GM12878 (cell line): ENCODE measurements at regions not wholly inside any gene's neighbourhood (a gene's known extent, or its start where the extent isn't known, plus 50 kb on each side); places are given as distances from the start of the nearest gene placed in this dataset.

Experiments used
- BCL11A ChIP-seq: IDR thresholded peaks from 2 replicates; pipeline ENCODE4 v1.6.1; 2011; ENCODE audit warnings: low read depth, low read length
- BRCA1 ChIP-seq: IDR thresholded peaks from 2 replicates; pipeline ENCODE4 v1.6.1; 2011; ENCODE audit warnings: low read depth, low read length, improper control_type of control experiment
- CREB1 ChIP-seq: IDR thresholded peaks from 2 replicates; pipeline ENCODE4 v1.6.1; 2012; ENCODE audit warnings: low read depth, mild to moderate bottlenecking, inconsistent platforms
- CTCF ChIP-seq, 3 experiments: IDR thresholded peaks in 2 of 3; conservative IDR thresholded peaks in 1 of 3; 2 replicates each; pipeline ENCODE4 v1.5.1; 2011; ENCODE audit warnings: low read depth in 3 of 3, low read length in 3 of 3, mild to moderate bottlenecking in 3 of 3, control low read depth in 2 of 3, moderate library complexity in 2 of 3, inconsistent platforms in 1 of 3, mixed read lengths in 1 of 3; ENCODE audit not compliant: control insufficient read depth in 2 of 3, insufficient read depth in 1 of 3; ENCODE audit errors: extremely low read depth in 1 of 3
- EGR1 ChIP-seq, 2 experiments: IDR thresholded peaks; 1 replicate in 1 of 2; 2 replicates in 1 of 2; pipeline ENCODE4 v1.6.1; 2011 to 2012; ENCODE audit warnings: low read depth in 2 of 2, low read length in 2 of 2, borderline replicate concordance in 1 of 2, mild to moderate bottlenecking in 1 of 2, moderate library complexity in 1 of 2
- EZH2 ChIP-seq: IDR thresholded peaks from 2 replicates; pipeline ENCODE4 v1.6.1; 2012; ENCODE audit warnings: low read depth, mild to moderate bottlenecking, control low read depth, inconsistent platforms, low read length, borderline replicate concordance; ENCODE audit not compliant: control insufficient read depth
- FOXK2 ChIP-seq: fragments of 450-650 bp; IDR thresholded peaks from 2 replicates; pipeline ENCODE4 v1.6.1; 2017; ENCODE audit warnings: mild to moderate bottlenecking, moderate library complexity
- GABPA ChIP-seq: IDR thresholded peaks from 2 replicates; pipeline ENCODE4 v1.6.1; 2014; ENCODE audit warnings: antibody characterized with exemption, low read depth, mild to moderate bottlenecking, inconsistent platforms
- POLR2A ChIP-seq: IDR thresholded peaks from 2 replicates; pipeline ENCODE4 v1.6.1; 2011; ENCODE audit warnings: low read depth, mild to moderate bottlenecking, low read length
- RAD51 ChIP-seq: fragments of 450-650 bp; IDR thresholded peaks from 2 replicates; pipeline ENCODE4 v1.6.1; 2016; ENCODE audit warnings: moderate library complexity, mild to moderate bottlenecking, inconsistent platforms
- TCF7 ChIP-seq: IDR thresholded peaks from 2 replicates; pipeline ENCODE4 v1.6.1; 2014; ENCODE audit warnings: antibody characterized with exemption, borderline replicate concordance
- ZNF592 ChIP-seq: fragments of 450-650 bp; IDR thresholded peaks from 2 replicates; pipeline ENCODE4 v1.6.1; 2017; ENCODE audit warnings: mild to moderate bottlenecking, moderate library complexity

GRCh38 chr14:26323869-26324268 lies 274.0 kb downstream of the NOVA1 start:
- no peak for TF ChIP-seq ZNF592
- TF ChIP-seq CREB1, result no peak
- no peak for TF ChIP-seq CTCF (IDR thresholded peaks at IDR 0.05 in 2 of 3, conservative IDR thresholded peaks at IDR 0.05 in 1 of 3; ENCODE audit: control insufficient read depth in 2 of 3, extremely low read depth in 1 of 3, insufficient read depth in 1 of 3, low read depth in 3 of 3, low read length in 3 of 3)
- TF ChIP-seq GABPA, result no peak
- TF ChIP-seq BRCA1, result no peak
- TF ChIP-seq RAD51, result no peak
- no peak for TF ChIP-seq EGR1 (IDR thresholded peaks at IDR 0.05; ENCODE audit: borderline replicate concordance in 1 of 2, low read depth in 2 of 2, low read length in 2 of 2)
- TF ChIP-seq BCL11A, result no peak
- no peak for TF ChIP-seq FOXK2
- TF ChIP-seq POLR2A, result no peak
- TF ChIP-seq TCF7, result no peak
- no peak for TF ChIP-seq EZH2
